SK-N-SH (cell line): ENCODE measurements at regions not wholly inside any gene's neighbourhood (a gene's known extent, or its start where the extent isn't known, plus 50 kb on each side); places are given as distances from the start of the nearest gene placed in this dataset.

Source experiments
- CTCF ChIA-PET: fragments of 300-600, 350-600 bp; formaldehyde crosslinking; extraction: SDS; loops from one replicate; lab custom pipeline; 2021; lab: Yijun Ruan, JAX
- POLR2A ChIA-PET: fragments of 350-600 bp; sonication (Branson Sonifier 250); formaldehyde crosslinking; extraction: SDS; loops from one replicate; lab custom pipeline; 2020; ENCODE audit warnings: antibody characterized with exemption, inconsistent platforms; lab: Yijun Ruan, JAX
- DNase-seq: peaks from one replicate; pipeline ENCODE4 v3.0.0; 2012
- H2AFZ ChIP-seq: fragments of 200-600 bp; sonication (generic); 2 replicates; pipeline ENCODE4 v1.8.1; 2016; ENCODE audit warnings: antibody characterized with exemption, mild to moderate bottlenecking, low read depth
- H3F3A ChIP-seq: fragments of 200-600 bp; sonication (generic); replicated peaks from 2 replicates; pipeline ENCODE3; 2016; ENCODE audit warnings: antibody characterized with exemption, mild to moderate bottlenecking; ENCODE audit not compliant: insufficient read depth
- H3K27ac ChIP-seq, 2 experiments: fragments of 200-500 bp in 1 of 2; fragments of 200-600 bp in 1 of 2; sonication (Bioruptor generic) in 1 of 2; sonication (generic), shearing (Covaris generic) in 1 of 2; 2 replicates each; pipeline versions ENCODE4 v1.5.1 to v1.6.1; 2014 to 2016; ENCODE audit warnings: low read depth in 2 of 2, inconsistent platforms in 1 of 2, low read length in 1 of 2, mild to moderate bottlenecking in 1 of 2, mixed read lengths in 1 of 2
- H3K27me3 ChIP-seq: fragments of 200-600 bp; sonication (generic), shearing (Covaris generic); 2 replicates; pipeline ENCODE4 v1.6.1; 2016; ENCODE audit warnings: mixed run types; ENCODE audit not compliant: insufficient read depth
- H3K36me3 ChIP-seq, 2 experiments: fragments of 200-500 bp in 1 of 2; fragments of 200-600 bp in 1 of 2; sonication (Bioruptor generic) in 1 of 2; sonication (generic) in 1 of 2; replicated peaks in 1 of 2; 2 replicates each; pipeline versions ENCODE3 to v1.5.1; 2014 to 2016; ENCODE audit warnings: low read length in 1 of 2, mild to moderate bottlenecking in 1 of 2; ENCODE audit not compliant: insufficient read depth in 2 of 2, control insufficient read depth in 1 of 2
- H3K4me1 ChIP-seq, 2 experiments: fragments of 200-500 bp in 1 of 2; fragments of 200-600 bp in 1 of 2; sonication (Bioruptor generic) in 1 of 2; sonication (generic), shearing (Covaris generic) in 1 of 2; 2 replicates each; pipeline versions ENCODE4 v1.5.1 to v1.6.1; 2014 to 2016; ENCODE audit warnings: low read depth in 1 of 2, low read length in 1 of 2, mixed run types in 1 of 2; ENCODE audit not compliant: insufficient read depth in 2 of 2, control insufficient read depth in 1 of 2
- H3K4me2 ChIP-seq: fragments of 200-600 bp; sonication (generic), shearing (Covaris generic); 2 replicates; pipeline ENCODE4 v1.6.1; 2017; ENCODE audit warnings: mixed run types
- H3K4me3 ChIP-seq, 2 experiments: fragments of 200-500 bp in 1 of 2; fragments of 200-600 bp in 1 of 2; sonication (Bioruptor generic) in 1 of 2; sonication (generic), shearing (Covaris generic) in 1 of 2; 2 replicates each; pipeline versions ENCODE4 v1.5.1 to v1.8.1; 2014 to 2016; ENCODE audit warnings: low read depth in 2 of 2, inconsistent platforms in 1 of 2, low read length in 1 of 2, mild to moderate bottlenecking in 1 of 2, mixed read lengths in 1 of 2, moderate library complexity in 1 of 2
- H3K79me2 ChIP-seq: fragments of 200-600 bp; sonication (generic); 2 replicates; pipeline ENCODE4 v1.8.1; 2017; ENCODE audit warnings: mild to moderate bottlenecking; ENCODE audit not compliant: insufficient read depth
- H3K9ac ChIP-seq: fragments of 200-600 bp; sonication (generic); 2 replicates; pipeline ENCODE4 v1.6.1; 2017; ENCODE audit warnings: mixed run types
- H3K9me2 ChIP-seq: fragments of 200-600 bp; sonication (generic); 2 replicates; pipeline ENCODE4 v1.6.1; 2017; ENCODE audit warnings: mixed run types
- H3K9me3 ChIP-seq: fragments of 200-600 bp; sonication (generic); 2 replicates; pipeline ENCODE4 v1.6.1; 2017; ENCODE audit warnings: mixed run types, mild to moderate bottlenecking, moderate library complexity
- H4K20me1 ChIP-seq: fragments of 200-600 bp; sonication (generic); 2 replicates; pipeline ENCODE4 v1.6.1; 2017; ENCODE audit warnings: mild to moderate bottlenecking, mixed run types; ENCODE audit not compliant: insufficient read depth
- CHD2 ChIP-seq: fragments of 150-350 bp; IDR thresholded peaks from 2 replicates; pipeline ENCODE4 v1.6.1; 2018; ENCODE audit warnings: low read length; ENCODE audit not compliant: partially characterized antibody
- CTCF ChIP-seq: fragments of 200-600 bp; sonication (generic); IDR thresholded peaks from 2 replicates; pipeline ENCODE4 v1.6.1; 2017; ENCODE audit warnings: antibody characterized with exemption, mild to moderate bottlenecking, moderate library complexity
- EP300 ChIP-seq, 2 experiments: IDR thresholded peaks; 2 replicates each; pipeline versions ENCODE4 v1.4.0 to v1.6.1; 2012; ENCODE audit warnings: borderline replicate concordance in 1 of 2, low read depth in 1 of 2, low read length in 1 of 2
- EZH2phosphoT487 ChIP-seq: fragments of 200-600 bp; sonication (generic); IDR thresholded peaks from 2 replicates; pipeline ENCODE4 v1.6.1; 2017; ENCODE audit warnings: low read depth, mixed run types, mild to moderate bottlenecking, antibody characterized with exemption, moderate library complexity, borderline replicate concordance
- FOSL2 ChIP-seq: IDR thresholded peaks from 2 replicates; pipeline ENCODE4 v1.4.0; 2012; ENCODE audit warnings: low read depth, mild to moderate bottlenecking, moderate library complexity, borderline replicate concordance
- FOXM1 ChIP-seq: IDR thresholded peaks from 2 replicates; pipeline ENCODE4 v1.4.0; 2012; ENCODE audit warnings: low read depth, mild to moderate bottlenecking
- GATA2 ChIP-seq: sonication (generic); formaldehyde crosslinking; IDR thresholded peaks from 2 replicates; pipeline ENCODE4 v1.5.0; 2020; ENCODE audit warnings: mild to moderate bottlenecking, missing genetic modification reagents
- IRF3 ChIP-seq: fragments of 150-350 bp; IDR thresholded peaks from 2 replicates; pipeline ENCODE4 v1.6.1; 2016; ENCODE audit warnings: mild to moderate bottlenecking, low read depth, low read length
- JUND ChIP-seq: IDR thresholded peaks from 2 replicates; pipeline ENCODE4 v1.4.0; 2012
- MAX ChIP-seq: IDR thresholded peaks from 2 replicates; pipeline ENCODE4 v1.4.0; 2012; ENCODE audit warnings: low read depth
- MEF2A ChIP-seq: IDR thresholded peaks from 2 replicates; pipeline ENCODE4 v1.4.0; 2012; ENCODE audit warnings: low read depth, borderline replicate concordance
- MXI1 ChIP-seq: IDR thresholded peaks from 2 replicates; pipeline ENCODE4 v1.6.1; 2012; ENCODE audit warnings: mild to moderate bottlenecking, low read depth, low read length, improper control_type of control experiment
- PBX3 ChIP-seq: IDR thresholded peaks from 2 replicates; pipeline ENCODE4; 2012
- POLR2AphosphoS5 ChIP-seq: IDR thresholded peaks from 2 replicates; pipeline ENCODE4 v1.6.1; 2012; ENCODE audit warnings: low read depth, low read length
- RFX5 ChIP-seq: IDR thresholded peaks from 2 replicates; pipeline ENCODE4 v1.6.1; 2012; ENCODE audit warnings: mild to moderate bottlenecking, improper control_type of control experiment, low read length
- TAF1 ChIP-seq: IDR thresholded peaks from 2 replicates; pipeline ENCODE4 v1.6.1; 2012; ENCODE audit warnings: low read depth, mild to moderate bottlenecking, low read length, moderate library complexity, borderline replicate concordance
- TCF12 ChIP-seq: IDR thresholded peaks from 2 replicates; pipeline ENCODE4 v1.4.0; 2012
- TEAD4 ChIP-seq: IDR thresholded peaks from 2 replicates; pipeline ENCODE4 v1.4.0; 2012; ENCODE audit warnings: mild to moderate bottlenecking, borderline replicate concordance; ENCODE audit not compliant: insufficient read depth
- USF2 ChIP-seq: fragments of 150-350 bp; IDR thresholded peaks from 2 replicates; pipeline ENCODE4 v1.6.1; 2017; ENCODE audit warnings: antibody characterized with exemption, low read length, low read depth, borderline replicate concordance
- ZBTB33 ChIP-seq: IDR thresholded peaks from 2 replicates; pipeline ENCODE4 v1.4.0; 2012; ENCODE audit warnings: low read depth, borderline replicate concordance
- WGBS: methylation state at CpG from one replicate; pipeline ENCODE4 v1.1.6; 2017; ENCODE audit warnings: low lambda C conversion rate; 5-methylcytosine and 5-hydroxymethylcytosine counted together

- peak; percentile 10 for DNase-seq
- CTCF ChIA-PET, result interaction anchor here (1.0 kb wide), 1 partner anchor 8 kb away, joined by 3 read pairs; no protein-coding TSS in a partner anchor
Measured at GRCh38 chr2:173741759-173742158, 223.4 kb downstream of the SP3 start.

GRCh38 chr2:173747035-173747434 lies 218.1 kb downstream of the SP3 start:
- no peak for DNase-seq
- no peaks in the 10 kb centered on the region for H4K20me1 ChIP-seq
- H2AFZ ChIP-seq, result no peak overlapping the region
- H3K79me2 ChIP-seq, result no peaks in the 10 kb centered on the region
- no peaks in the 10 kb centered on the region for H3K36me3 ChIP-seq
- ChIA-PET POLR2A (no interaction called here), CTCF (interaction anchor here (0.5 kb wide), 1 partner anchor 334 kb away, joined by 3 read pairs; no protein-coding TSS in a partner anchor)
- 93% methylated on average over 6 of the region's 6 CpGs for WGBS
- no peaks in the 10 kb centered on the region for H3F3A ChIP-seq
- no peaks in the 10 kb centered on the region for H3K9me2 ChIP-seq
- no peak overlapping the region for H3K4me3 ChIP-seq
- peaks cover 0 to 2% of the 10 kb centered on the region in 2 experiments; a peak in 1 of 4 replicates for H3K4me1 ChIP-seq
- no peaks in the 10 kb centered on the region for H3K9me3 ChIP-seq
- no peak overlapping the region for H3K9ac ChIP-seq
- H3K27ac ChIP-seq, result no peak overlapping the region
- H3K4me2 ChIP-seq, result no peak overlapping the region
- no peaks in the 10 kb centered on the region; the same call in 1 of the 2 replicates for H3K27me3 ChIP-seq
- TF ChIP-seq CTCF (no peak), EP300 (IDR thresholded peaks at IDR 0.05; ENCODE audit: borderline replicate concordance in 1 of 2, low read depth in 1 of 2, low read length in 1 of 2) (no peak), MAX (no peak), ZBTB33 (no peak), MEF2A (no peak), FOSL2 (no peak), GATA2 (no peak), EZH2phosphoT487 (no peak), POLR2AphosphoS5 (no peak), JUND (no peak), USF2 (no peak), CHD2 (no peak), FOXM1 (no peak)

More at GRCh38 chr2:173741759-173742158, 223.4 kb downstream of the SP3 start:
- H3K4me2 ChIP-seq, result no peak overlapping the region
- no peaks in the 10 kb centered on the region for H3K36me3 ChIP-seq
- no peaks in the 10 kb centered on the region for H3F3A ChIP-seq
- H3K9ac ChIP-seq, result no peak overlapping the region
- no peaks in the 10 kb centered on the region; the same call in 1 of the 2 replicates for H3K27me3 ChIP-seq
- no peaks in the 10 kb centered on the region for H3K79me2 ChIP-seq
- H3K4me3 ChIP-seq, result no peak overlapping the region
- no peaks in the 10 kb centered on the region for H3K9me2 ChIP-seq
- H3K4me1 ChIP-seq, result peaks cover 0 to 4% of the 10 kb centered on the region in 2 experiments; a peak in 1 of 4 replicates
- 38% methylated on average over 2 of the region's 2 CpGs for WGBS
- H2AFZ ChIP-seq, result no peak overlapping the region
- POLR2A ChIA-PET, result no interaction called here
- H3K9me3 ChIP-seq, result no peaks in the 10 kb centered on the region
- TF ChIP-seq PBX3 (no peak), TAF1 (no peak), MXI1 (no peak), RFX5 (no peak), EP300 (IDR thresholded peaks at IDR 0.05; ENCODE audit: borderline replicate concordance in 1 of 2, low read depth in 1 of 2, low read length in 1 of 2) (no peak), TCF12 (no peak), IRF3 (no peak), TEAD4 (no peak)
- no peaks in the 10 kb centered on the region for H4K20me1 ChIP-seq
- H3K27ac ChIP-seq, result no peak overlapping the region
